ENCODE measurements at regions not wholly inside any gene's neighbourhood (a gene's known extent, or its start where the extent isn't known, plus 50 kb on each side); places are given as distances from the start of the nearest gene placed in this dataset.

DNA sequence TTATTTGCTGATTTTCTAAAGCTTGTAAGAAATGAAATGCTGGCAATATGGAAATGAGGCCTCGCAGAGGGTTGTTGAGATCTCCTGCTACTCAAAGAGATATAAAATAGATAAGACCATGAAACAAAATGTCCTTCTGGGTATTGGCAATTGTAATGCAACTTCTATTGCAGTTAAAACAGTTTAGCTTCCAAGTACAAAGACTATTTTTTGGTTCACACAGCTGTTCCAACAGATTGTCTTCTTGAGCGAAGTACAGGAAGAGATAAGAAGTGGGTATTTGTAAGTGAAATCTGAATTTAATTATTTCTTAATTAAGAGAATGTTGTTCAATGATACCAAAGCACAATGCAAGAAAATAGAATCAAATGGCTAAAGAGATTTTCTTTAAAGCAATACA is 801.5 kb upstream of the GBE1 start:
- TF ChIP-seq, protein P1, sequence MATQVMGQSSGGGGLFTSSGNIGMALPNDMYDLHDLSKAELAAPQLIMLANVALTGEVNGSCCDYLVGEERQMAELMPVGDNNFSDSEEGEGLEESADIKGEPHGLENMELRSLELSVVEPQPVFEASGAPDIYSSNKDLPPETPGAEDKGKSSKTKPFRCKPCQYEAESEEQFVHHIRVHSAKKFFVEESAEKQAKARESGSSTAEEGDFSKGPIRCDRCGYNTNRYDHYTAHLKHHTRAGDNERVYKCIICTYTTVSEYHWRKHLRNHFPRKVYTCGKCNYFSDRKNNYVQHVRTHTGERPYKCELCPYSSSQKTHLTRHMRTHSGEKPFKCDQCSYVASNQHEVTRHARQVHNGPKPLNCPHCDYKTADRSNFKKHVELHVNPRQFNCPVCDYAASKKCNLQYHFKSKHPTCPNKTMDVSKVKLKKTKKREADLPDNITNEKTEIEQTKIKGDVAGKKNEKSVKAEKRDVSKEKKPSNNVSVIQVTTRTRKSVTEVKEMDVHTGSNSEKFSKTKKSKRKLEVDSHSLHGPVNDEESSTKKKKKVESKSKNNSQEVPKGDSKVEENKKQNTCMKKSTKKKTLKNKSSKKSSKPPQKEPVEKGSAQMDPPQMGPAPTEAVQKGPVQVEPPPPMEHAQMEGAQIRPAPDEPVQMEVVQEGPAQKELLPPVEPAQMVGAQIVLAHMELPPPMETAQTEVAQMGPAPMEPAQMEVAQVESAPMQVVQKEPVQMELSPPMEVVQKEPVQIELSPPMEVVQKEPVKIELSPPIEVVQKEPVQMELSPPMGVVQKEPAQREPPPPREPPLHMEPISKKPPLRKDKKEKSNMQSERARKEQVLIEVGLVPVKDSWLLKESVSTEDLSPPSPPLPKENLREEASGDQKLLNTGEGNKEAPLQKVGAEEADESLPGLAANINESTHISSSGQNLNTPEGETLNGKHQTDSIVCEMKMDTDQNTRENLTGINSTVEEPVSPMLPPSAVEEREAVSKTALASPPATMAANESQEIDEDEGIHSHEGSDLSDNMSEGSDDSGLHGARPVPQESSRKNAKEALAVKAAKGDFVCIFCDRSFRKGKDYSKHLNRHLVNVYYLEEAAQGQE (IDR thresholded peaks at IDR 0.05; ENCODE audit: insufficient read depth in 1 of 2, low read depth in 2 of 2, low read length in 2 of 2), result no peak
- TF ChIP-seq POLR2AphosphoS5 (IDR thresholded peaks at IDR 0.05; ENCODE audit: low read depth, low read length), result no peak
